Hippocampal formation (tissue), 2 donors: ENCODE measurements at regions not wholly inside any gene's neighbourhood (a gene's known extent, or its start where the extent isn't known, plus 50 kb on each side); places are given as distances from the start of the nearest gene placed in this dataset.
A peak's percentile ranks its signal among the peaks of the same experiment; 100 is the strongest.
"Not testable (repeated sequence)": the region's sequence is repeated elsewhere in the genome, so short reads cannot be mapped to it uniquely, and the experiment has no call there.

ENCODE experiments used
- DNase-seq, 2 donors: peaks; one replicate each; lab custom pipeline; 2025; lab: John Stamatoyannopoulos, UW

- DNase-seq, result no peak
Observed at GRCh38 chr10:127610816-127611215, 61.7 kb downstream of the NPS start.

- DNase-seq, result no peak
Observed at GRCh38 chr10:127614484-127615017, 65.4 kb downstream of the NPS start.

GRCh38 chr10:127618797-127619196 is 69.7 kb downstream of the NPS start:
- DNase-seq, result peak; percentile 11 to 30

GRCh38 chr10:127619546-127620325 is 70.6 kb downstream of the NPS start:
- peak; percentile 89 to 96 for DNase-seq

GRCh38 chr10:127635882-127636281 is 86.8 kb downstream of the NPS start:
- no peak for DNase-seq

- no peak for DNase-seq
Observed at GRCh38 chr10:127648885-127649284, 88.1 kb upstream of the FOXI2 start.

GRCh38 chr10:127649642-127650041 is 87.3 kb upstream of the FOXI2 start:
- no peak for DNase-seq

GRCh38 chr10:127657056-127657455 is 79.9 kb upstream of the FOXI2 start:
- no peak for DNase-seq

GRCh38 chr10:127676430-127676829 is 60.6 kb upstream of the FOXI2 start:
- not testable (repeated sequence) for DNase-seq

- no peak for DNase-seq
Observed at GRCh38 chr10:127678091-127678490, 58.9 kb upstream of the FOXI2 start.

GRCh38 chr10:127679642-127680255 is 57.2 kb upstream of the FOXI2 start:
- no peak for DNase-seq
